DND-41 (cell line): ENCODE measurements at regions not wholly inside any gene's neighbourhood (a gene's known extent, or its start where the extent isn't known, plus 50 kb on each side); places are given as distances from the start of the nearest gene placed in this dataset.

Source experiments
- ATAC-seq: fragments of 200-7000 bp; cut with Tn5 transposase; 3 replicates; pipeline ENCODE4 v1.9.1; 2021; ENCODE audit warnings: low read depth; ENCODE audit not compliant: insufficient read depth
- DNase-seq: peaks from one replicate; pipeline ENCODE4 v3.0.0-alpha.2; 2020
- H2AFZ ChIP-seq: 2 replicates; pipeline ENCODE4 v1.6.0; 2012; ENCODE audit warnings: low read depth, low read length
- H3K27ac ChIP-seq: 2 replicates; pipeline ENCODE4 v1.5.1; 2012; ENCODE audit warnings: low read length, inconsistent platforms
- H3K27me3 ChIP-seq: fragments of 200-600 bp; sonication (generic); 2 replicates; pipeline ENCODE4 v1.6.0; 2012; ENCODE audit warnings: low read length, mild to moderate bottlenecking, inconsistent platforms; ENCODE audit not compliant: insufficient read depth, poor library complexity
- H3K36me3 ChIP-seq: 2 replicates; pipeline ENCODE4 v1.5.1; 2012; ENCODE audit warnings: low read length, inconsistent platforms; ENCODE audit not compliant: insufficient read depth
- H3K4me1 ChIP-seq: 2 replicates; pipeline ENCODE4 v1.5.1; 2012; ENCODE audit warnings: mild to moderate bottlenecking, low read length; ENCODE audit not compliant: insufficient read depth
- H3K4me2 ChIP-seq: 2 replicates; pipeline ENCODE4 v1.6.0; 2012; ENCODE audit warnings: mild to moderate bottlenecking, moderate library complexity, low read length, inconsistent platforms; ENCODE audit not compliant: insufficient read depth
- H3K4me3 ChIP-seq, 2 experiments: fragments of 200-600 bp in 1 of 2; shearing (Covaris generic) in 1 of 2; 2 replicates each; pipeline ENCODE4 v1.5.1; 2012 to 2016; ENCODE audit warnings: inconsistent platforms in 2 of 2, low read length in 2 of 2, mild to moderate bottlenecking in 2 of 2, low read depth in 1 of 2, moderate library complexity in 1 of 2
- H3K79me2 ChIP-seq: 2 replicates; pipeline ENCODE4 v1.6.0; 2012; ENCODE audit warnings: low read length, inconsistent platforms; ENCODE audit not compliant: insufficient read depth
- H3K9ac ChIP-seq: 2 replicates; pipeline ENCODE4 v1.6.0; 2012; ENCODE audit warnings: low read depth, mild to moderate bottlenecking, inconsistent platforms, low read length, moderate library complexity
- H3K9me3 ChIP-seq: 2 replicates; pipeline ENCODE4 v1.5.1; 2012; ENCODE audit warnings: low read length, moderate library complexity, mild to moderate bottlenecking, inconsistent platforms; ENCODE audit not compliant: insufficient read depth, severe bottlenecking
- H4K20me1 ChIP-seq: 2 replicates; pipeline ENCODE4 v1.6.0; 2012; ENCODE audit warnings: low read length; ENCODE audit not compliant: insufficient read depth
- EZH2 ChIP-seq: IDR thresholded peaks from 3 replicates; pipeline ENCODE4 v1.6.1; 2012; ENCODE audit warnings: borderline replicate concordance, low read depth, mild to moderate bottlenecking, moderate library complexity, low read length, inconsistent platforms; ENCODE audit not compliant: severe bottlenecking
- TF ChIP-seq, protein P1 (sequence below): IDR thresholded peaks from 2 replicates; pipeline ENCODE4 v1.5.1; 2012; ENCODE audit warnings: borderline replicate concordance, low read length, moderate library complexity, mild to moderate bottlenecking; ENCODE audit not compliant: poor library complexity, severe bottlenecking; ENCODE audit errors: extremely low read depth

DNA sequence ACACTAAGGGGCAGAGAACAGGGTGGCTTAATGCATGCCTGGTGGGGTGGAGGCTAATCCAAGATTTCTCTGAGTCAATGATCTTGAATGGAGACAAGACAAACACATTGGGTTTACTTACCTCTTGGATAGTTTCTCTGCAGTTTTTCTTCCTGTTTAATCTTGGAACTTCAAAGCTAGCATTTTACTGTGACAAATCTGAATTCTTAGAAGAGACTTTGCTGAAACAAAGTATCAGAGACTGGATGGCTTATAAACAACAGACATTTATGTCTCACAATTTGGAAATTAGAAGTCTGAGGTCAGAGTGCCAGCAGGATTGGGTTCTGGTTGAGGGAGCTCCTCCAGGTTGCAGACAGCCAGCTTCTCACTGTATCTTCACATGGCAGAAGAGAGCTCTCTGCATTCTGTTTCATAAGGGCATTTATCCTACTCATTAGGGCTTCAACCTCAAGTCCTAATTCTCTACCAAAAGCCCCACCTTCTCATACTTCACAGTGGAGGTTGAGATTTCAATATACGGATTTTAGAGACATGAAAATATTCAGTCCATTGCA lies 921.8 kb downstream of the VRK1 start:
- H3K4me2 ChIP-seq = peak overlapping the region; percentile 56
- H2AFZ ChIP-seq = peak overlapping the region; percentile 35

DNA sequence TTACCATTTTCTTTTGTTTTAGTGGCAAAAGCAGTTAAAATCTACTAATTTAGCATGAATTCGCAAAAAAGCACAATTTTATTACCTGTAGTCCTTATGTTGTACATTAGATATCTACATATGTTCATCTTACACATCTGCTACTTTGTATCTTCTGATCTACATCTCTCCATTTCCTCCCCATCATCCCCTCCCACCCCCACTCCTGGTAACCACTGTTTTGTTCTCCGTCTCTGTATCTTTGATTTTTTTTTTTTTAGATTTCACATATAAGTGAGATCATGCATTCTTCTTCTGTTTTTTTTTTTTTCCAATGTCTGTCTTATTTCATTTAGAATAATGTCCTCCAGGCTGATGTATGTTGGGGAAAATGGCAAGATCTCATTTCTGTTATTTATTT lies 922.7 kb downstream of the VRK1 start:
- peak overlapping the region; percentile 97 for H3K27ac ChIP-seq
- no peaks in the 10 kb centered on the region for H4K20me1 ChIP-seq
- peaks cover 13% of the 10 kb centered on the region for H3K79me2 ChIP-seq
- H2AFZ ChIP-seq = no peak overlapping the region
- no peaks in the 10 kb centered on the region for H3K27me3 ChIP-seq
- peak; percentile 90 for DNase-seq
- ATAC-seq = peak; percentile 34
- H3K4me2 ChIP-seq = peak overlapping the region; percentile 56
- peak overlapping the region; percentile 53; the same call in 1 of the 2 replicates for H3K9ac ChIP-seq
- H3K9me3 ChIP-seq = peaks cover 1% of the 10 kb centered on the region
- H3K4me3 ChIP-seq = 0 out of 4 replicates have a peak overlapping the region, but pooled peaks of 1 of the 2 experiments have one; percentile 4
- H3K4me1 ChIP-seq = peaks cover 88% of the 10 kb centered on the region
- TF ChIP-seq EZH2 = no peak
- TF ChIP-seq, protein P1, sequence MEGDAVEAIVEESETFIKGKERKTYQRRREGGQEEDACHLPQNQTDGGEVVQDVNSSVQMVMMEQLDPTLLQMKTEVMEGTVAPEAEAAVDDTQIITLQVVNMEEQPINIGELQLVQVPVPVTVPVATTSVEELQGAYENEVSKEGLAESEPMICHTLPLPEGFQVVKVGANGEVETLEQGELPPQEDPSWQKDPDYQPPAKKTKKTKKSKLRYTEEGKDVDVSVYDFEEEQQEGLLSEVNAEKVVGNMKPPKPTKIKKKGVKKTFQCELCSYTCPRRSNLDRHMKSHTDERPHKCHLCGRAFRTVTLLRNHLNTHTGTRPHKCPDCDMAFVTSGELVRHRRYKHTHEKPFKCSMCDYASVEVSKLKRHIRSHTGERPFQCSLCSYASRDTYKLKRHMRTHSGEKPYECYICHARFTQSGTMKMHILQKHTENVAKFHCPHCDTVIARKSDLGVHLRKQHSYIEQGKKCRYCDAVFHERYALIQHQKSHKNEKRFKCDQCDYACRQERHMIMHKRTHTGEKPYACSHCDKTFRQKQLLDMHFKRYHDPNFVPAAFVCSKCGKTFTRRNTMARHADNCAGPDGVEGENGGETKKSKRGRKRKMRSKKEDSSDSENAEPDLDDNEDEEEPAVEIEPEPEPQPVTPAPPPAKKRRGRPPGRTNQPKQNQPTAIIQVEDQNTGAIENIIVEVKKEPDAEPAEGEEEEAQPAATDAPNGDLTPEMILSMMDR = no peak
- H3K36me3 ChIP-seq = no peaks in the 10 kb centered on the region

More for the DNA sequence above, 921.8 kb downstream of the VRK1 start:
- Histone ChIP-seq H3K4me3 (peak overlapping the region in 1 of 2 experiments; percentile 35; a peak in 2 of 4 replicates), H3K9ac (peak overlapping the region; percentile 53), H4K20me1 (no peaks in the 10 kb centered on the region), H3K79me2 (peaks cover 13% of the 10 kb centered on the region), H3K9me3 (peaks cover 1% of the 10 kb centered on the region), H3K27ac (peak overlapping the region; percentile 90), H3K27me3 (no peaks in the 10 kb centered on the region), H3K4me1 (peaks cover 83% of the 10 kb centered on the region), H3K36me3 (no peaks in the 10 kb centered on the region)
- ATAC-seq (peak; percentile 10), DNase-seq (peak; percentile 50)
- no peak for TF ChIP-seq EZH2
- TF ChIP-seq, protein P1 = no peak

DNA sequence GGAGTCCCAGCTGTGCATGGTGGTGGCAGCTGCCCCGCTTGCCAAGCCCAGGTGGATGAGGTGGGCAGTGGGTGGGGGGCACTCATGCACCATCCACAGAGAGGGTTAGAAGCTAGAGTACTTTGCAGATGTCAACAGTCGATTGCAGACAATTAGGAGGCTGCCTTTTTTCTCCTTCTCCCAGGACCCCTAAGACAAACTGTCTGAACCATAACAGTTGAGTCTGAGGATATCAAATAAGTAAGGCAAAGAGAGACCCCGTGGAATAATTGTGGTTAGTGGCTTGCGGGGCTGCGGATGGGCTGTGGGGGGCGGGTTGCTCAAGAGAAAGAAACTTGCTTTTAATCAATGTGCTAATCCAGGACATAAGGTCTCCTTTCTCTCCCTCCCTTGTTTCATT lies 926.2 kb downstream of the VRK1 start:
- H3K79me2 ChIP-seq = peaks cover 2% of the 10 kb centered on the region; the same call in 1 of the 2 replicates
- ATAC-seq (peak; percentile 81), DNase-seq (peak; percentile 91)
- no peaks in the 10 kb centered on the region for H3K27me3 ChIP-seq
- peak overlapping the region; percentile 56 for H3K4me2 ChIP-seq
- H3K9me3 ChIP-seq = peaks cover 1% of the 10 kb centered on the region
- H4K20me1 ChIP-seq = no peaks in the 10 kb centered on the region
- peak overlapping the region; percentile 97 for H3K27ac ChIP-seq
- H3K36me3 ChIP-seq = no peaks in the 10 kb centered on the region
- H3K4me3 ChIP-seq = peak overlapping the region in 1 of 2 experiments; percentile 29; a peak in 1 of 4 replicates
- peak overlapping the region; percentile 68 for H3K9ac ChIP-seq
- H2AFZ ChIP-seq = peak overlapping the region; percentile 9; the same call in 1 of the 2 replicates
- peaks cover 100% of the 10 kb centered on the region for H3K4me1 ChIP-seq
- no peak for TF ChIP-seq EZH2
- TF ChIP-seq, protein P1 = peak; percentile 40
